HL-60 (cell line): ENCODE measurements at regions not wholly inside any gene's neighbourhood (a gene's known extent, or its start where the extent isn't known, plus 50 kb on each side); places are given as distances from the start of the nearest gene placed in this dataset.

Source experiments
- GABPA ChIP-seq: IDR thresholded peaks from 2 replicates; pipeline ENCODE4 v1.6.1; 2012; ENCODE audit warnings: low read depth
- POLR2AphosphoS5 ChIP-seq: IDR thresholded peaks from 2 replicates; pipeline ENCODE4 v1.6.1; 2012; ENCODE audit warnings: low read depth

DNA sequence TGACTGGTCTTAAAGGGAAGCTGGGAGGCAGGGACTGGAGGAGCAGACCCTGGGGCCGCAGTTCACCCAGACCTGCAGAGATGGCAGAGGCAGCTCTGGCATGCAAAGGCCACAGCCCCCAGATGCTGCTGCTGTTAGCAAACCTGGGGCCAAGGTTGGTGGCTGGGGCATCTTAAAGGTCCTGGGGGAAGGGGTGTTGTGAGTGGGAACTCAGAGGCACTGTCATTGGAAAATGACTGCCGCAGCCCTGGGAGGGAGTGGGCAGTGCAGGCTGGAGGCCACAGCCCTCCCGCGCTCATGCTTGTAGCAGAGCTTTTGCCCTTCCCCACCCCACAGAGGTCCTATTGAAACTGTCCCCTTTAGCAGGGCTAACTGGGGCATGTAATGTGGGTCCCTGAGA, 111.8 kb downstream of the CTTN start:
- TF ChIP-seq POLR2AphosphoS5, result no peak
- TF ChIP-seq GABPA, result no peak
